NCI-H82 treated with DMSO at 0.1 percent for 48 hours (cell line): ENCODE measurements at regions not wholly inside any gene's neighbourhood (a gene's known extent, or its start where the extent isn't known, plus 50 kb on each side); places are given as distances from the start of the nearest gene placed in this dataset.

Experiments used
- DNase-seq: peaks from one replicate; lab custom pipeline; 2025; ENCODE audit not compliant: unreplicated experiment; lab: John Stamatoyannopoulos, UW

DNA sequence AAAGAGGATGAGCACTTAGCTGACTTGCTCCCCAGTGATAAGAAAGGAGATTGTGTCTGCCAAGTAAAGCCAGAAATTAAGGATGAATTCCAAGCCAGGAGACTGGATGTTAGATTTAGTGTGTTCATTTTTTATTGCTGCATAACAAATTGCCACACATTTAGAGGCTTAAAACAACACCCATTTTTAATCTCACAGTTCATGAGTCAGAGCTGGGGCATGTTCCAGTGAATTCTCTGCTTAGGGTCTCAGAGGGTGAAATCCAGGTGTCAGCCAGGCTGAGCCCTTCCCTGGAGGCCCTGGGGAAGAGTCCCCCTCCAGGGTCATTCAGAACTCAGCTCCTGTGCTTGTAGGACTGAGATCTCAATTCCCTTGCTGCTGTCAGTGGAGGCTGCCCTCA is 352.8 kb downstream of the BUD13 start:
- no peak for DNase-seq

- DNase-seq, result no peak
Measured at GRCh38 chr11:116418388-116419041, 354.3 kb downstream of the BUD13 start.

DNA sequence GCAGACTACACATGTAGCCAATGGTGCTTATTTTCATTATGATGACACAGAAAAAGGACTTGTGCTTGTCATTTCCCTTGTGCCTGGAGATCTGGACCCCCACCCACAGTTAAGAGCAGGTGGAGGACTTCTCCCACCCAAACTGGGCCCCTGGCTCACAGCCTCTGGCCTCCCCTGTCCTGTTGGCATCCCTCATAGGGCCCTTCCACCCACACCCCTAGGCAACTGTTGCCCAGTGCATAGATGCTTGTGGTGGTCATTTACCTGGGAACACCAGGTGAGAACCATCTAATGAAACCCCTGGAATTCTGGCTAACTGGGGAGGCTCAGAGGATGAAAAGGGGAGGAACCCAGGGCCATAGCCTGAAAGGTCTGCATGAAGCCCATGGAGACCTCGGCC is 355.9 kb downstream of the BUD13 start:
- DNase-seq, result no peak

- no peak for DNase-seq
Measured at GRCh38 chr11:116415095-116415494, 357.7 kb downstream of the BUD13 start.

- DNase-seq, result no peak
Measured at GRCh38 chr11:116414357-116414880, 358.4 kb downstream of the BUD13 start.

DNA sequence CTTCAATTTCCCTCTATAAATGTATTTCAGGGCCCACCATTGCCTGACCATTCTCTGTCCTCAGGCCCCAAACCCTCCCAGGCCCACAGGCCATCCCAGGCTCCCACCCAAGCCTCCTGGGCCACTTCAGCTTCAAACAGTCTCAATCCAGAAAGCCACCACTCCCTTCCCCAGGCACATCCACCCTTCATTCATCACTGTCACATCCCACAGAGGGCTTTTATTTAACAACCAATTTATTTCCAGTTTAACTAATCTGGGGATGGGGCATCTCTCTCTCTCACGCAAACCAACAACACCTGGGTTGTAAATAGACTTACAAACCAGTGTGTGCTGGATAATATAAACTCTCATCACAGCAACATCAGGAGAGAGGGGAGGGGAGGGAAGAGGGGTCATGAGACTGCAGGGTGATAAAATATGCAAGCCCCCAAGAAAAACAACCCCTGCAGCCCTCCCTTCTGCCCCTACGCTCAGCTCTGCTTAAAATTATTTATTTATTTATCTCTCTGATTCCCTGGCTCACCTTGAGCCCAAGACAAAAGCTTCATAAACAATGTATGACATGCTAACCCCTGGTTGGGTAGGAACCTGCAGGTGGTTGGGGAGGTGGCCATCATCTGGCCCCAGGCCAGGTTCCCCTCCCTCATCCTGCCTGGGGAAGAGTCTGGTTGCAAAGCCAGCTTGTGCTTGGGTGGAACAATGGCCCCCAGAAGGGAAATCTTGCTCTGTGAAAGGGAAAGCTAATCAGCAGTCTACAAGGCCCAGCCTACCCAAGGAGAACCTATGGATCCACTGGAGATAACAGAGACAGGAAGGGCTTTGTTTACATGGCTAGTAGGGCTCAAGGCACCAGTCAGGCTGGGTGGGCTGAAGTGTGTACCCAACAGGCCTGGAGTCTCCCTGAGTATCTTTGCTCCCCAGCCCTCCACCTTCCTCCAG is 359.2 kb downstream of the BUD13 start:
- peak; percentile 41 for DNase-seq

- DNase-seq, result no peak
Measured at GRCh38 chr11:116412118-116412889, 360.5 kb downstream of the BUD13 start.

DNA sequence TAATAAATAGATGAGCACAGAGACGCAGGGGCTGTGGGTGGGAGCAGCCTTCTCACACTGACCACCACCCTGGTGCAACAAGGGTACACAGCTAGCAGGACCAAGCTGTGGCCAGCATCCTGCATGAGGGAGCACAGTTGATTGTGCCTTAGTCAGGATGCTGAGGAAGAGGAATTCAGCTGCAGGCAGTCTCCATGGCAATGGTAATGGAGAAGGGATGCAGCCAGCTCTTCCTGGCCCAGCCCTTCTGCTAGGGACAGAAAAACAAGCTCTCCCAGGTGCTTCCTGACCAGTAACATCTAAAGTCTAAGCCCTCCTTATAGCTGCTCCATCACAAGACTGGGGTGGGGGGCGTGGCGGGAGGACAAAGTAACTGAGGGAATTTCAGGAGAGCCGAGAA is 363.5 kb downstream of the BUD13 start:
- DNase-seq, result no peak

GRCh38 chr11:116406042-116406441 is 366.7 kb downstream of the BUD13 start:
- DNase-seq, result no peak

DNA sequence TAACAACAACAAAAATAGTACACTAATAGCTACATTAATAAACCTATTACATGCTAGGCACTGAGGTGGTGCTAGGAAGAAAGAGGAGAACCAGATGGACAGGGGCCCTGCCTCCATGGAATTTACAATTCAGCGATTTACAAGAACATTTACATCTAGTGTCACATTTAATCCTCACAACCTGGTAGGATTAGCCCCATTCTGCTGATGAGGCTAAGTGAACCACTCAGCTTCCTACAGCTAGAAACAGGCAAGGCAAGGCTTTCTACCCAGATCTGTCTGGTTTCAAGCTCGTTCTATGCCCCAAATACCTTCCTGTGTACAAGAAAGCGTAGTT is 368.4 kb downstream of the BUD13 start:
- peak; percentile 96 for DNase-seq

DNA sequence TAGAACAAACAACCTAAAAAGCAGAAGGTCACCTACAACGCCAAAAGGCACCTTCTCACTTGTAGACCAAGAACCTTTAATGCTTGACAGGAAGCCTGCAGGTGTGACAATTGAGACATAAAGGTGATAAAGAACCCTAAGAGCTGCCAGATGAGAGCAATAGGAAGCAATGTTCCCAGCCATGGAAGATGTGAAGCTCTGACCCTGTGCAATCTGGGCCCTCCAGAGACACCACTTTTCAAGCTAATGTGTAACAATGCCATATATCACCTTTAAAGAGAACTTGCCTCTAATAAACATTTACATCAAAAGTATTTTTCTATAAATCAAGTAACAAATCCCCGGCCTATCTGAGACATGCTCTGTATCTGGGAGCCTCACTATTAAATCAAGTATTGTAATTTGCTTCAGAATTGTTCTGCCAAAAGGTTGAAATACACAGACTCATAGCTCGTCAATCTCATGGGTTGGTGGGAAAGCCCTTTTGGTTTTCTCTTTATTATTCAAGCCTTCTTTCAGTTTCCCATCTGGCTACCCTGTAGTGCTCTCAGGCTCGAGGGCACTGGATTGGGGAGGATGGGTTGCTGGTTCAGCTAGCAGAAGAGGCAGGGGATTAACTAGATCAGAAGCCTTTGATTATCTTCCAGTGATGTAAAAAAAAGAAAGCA is 368.9 kb downstream of the BUD13 start:
- no peak for DNase-seq

DNA sequence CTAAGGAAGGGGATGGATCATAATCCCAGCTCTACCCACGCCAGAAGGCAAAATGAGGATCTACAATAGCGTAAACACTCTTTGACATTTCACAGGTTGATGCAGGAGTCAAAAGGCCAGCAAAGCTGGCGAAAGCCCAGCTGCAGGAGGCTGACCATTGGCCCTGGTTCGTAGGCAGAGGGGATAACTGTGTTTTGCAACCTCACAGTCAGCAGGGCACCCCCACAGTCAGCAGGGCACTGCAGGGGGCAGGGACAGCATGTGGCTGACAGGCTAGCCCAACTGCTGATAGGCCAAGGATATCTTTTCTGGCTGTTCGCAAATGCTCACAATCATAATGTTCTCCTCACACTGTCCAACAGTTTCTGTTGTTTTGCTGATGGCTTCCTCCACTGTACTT is 372.7 kb downstream of the BUD13 start:
- no peak for DNase-seq

DNA sequence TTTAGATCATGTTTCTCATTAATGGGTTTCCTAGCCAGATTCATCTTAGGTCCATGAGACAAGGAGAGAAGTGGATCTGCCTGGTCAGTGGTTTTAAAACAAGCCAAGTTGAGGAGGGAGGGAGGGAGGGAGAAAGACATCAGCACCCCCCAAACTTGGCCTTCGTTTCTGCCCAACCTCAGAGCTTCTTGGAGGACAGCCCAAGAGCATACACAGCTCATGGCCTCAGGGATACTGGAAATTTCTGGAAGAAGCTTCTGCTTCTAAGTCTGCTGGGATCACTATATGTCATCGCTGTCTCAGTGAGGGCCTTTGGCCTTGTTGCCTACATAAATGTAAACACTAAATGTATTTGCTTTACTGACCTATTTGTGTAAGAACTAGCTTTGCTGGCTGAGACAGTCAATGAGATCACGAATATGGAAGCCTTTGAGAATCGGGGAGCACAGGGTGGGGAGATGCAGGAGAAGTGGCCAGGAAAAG is 375.1 kb downstream of the BUD13 start:
- no peak for DNase-seq

GRCh38 chr11:116396331-116396730 is 376.5 kb downstream of the BUD13 start:
- no peak for DNase-seq

DNA sequence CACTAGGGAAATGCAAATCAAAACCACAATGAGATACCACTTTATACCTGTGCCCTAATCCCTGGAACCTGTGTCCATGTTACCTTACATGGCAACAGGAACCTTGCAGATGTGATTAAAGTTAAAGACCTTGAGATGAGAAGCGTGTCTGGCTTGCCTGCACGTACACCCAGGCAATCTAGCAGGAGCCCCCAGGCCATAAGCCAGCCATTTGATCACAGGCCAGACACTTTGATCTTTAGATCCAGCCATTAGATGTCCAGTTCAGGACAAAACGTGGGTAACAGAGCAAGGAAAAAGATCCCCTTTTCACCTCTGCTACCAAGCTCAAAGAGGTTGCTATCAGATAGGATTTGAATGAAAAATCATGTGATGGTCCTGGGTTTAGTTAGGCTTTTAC is 378.8 kb downstream of the BUD13 start:
- DNase-seq, result no peak

DNA sequence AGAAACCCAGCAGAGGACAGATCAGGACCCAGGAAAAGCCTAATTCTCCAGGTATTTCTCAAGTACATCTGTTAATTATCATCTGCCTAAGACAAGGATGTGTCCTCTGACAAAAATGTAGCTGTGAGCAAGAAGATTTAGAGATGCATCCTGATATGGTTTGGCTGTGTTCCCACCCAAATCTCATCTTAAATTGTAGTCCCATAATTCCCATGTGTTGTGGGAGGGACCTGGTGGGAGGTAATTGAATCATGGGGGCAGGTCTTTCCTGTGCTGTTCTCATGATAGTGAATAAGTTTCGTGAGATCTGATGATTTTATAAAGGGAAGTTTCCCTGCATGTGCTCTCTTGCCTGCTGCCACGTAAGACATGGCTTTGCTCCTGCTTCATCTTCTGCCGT is 381.8 kb downstream of the BUD13 start:
- no peak for DNase-seq

- no peak for DNase-seq
Measured at GRCh38 chr11:116388146-116388545, 384.6 kb downstream of the BUD13 start.

GRCh38 chr11:116387641-116388040 is 385.1 kb downstream of the BUD13 start:
- peak; percentile 47 for DNase-seq

DNA sequence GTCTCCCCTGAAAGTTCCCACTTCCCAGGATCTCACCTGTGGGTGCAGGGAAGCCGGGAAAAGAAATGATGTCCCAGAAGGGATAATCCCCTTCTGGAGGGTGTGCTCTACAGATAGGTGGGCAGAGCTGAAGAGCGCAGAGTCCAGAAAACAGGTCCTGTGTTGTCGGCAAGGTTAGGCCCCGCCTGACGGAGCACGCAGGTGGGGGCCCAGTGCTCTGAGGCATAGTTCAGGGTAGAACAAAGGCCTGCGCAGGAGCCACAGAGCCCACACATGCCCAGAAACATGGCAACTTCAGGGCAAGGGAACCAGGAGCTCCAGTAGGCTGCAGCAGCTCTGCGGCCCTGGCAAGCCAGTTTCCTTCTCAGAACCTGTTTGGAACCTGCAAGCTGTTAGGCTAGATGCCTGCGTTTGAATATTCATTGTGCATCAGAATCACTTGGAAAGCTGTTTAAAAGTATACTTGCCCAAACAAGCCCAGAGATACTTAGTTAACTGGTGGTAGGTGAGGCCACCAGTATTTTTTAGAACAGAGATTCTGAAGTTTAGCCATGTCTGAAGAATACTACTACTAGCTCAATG is 386.6 kb downstream of the BUD13 start:
- DNase-seq, result no peak

GRCh38 chr11:116384876-116385275 is 387.9 kb downstream of the BUD13 start:
- no peak for DNase-seq
